Body of pancreas (tissue), 4 donors: ENCODE measurements at regions not wholly inside any gene's neighbourhood (a gene's known extent, or its start where the extent isn't known, plus 50 kb on each side); places are given as distances from the start of the nearest gene placed in this dataset.
"Not testable (repeated sequence)": the region's sequence is repeated elsewhere in the genome, so short reads cannot be mapped to it uniquely, and the experiment has no call there.

Experiments
- POLR2A ChIP-seq, 3 donors: fragments of 450-650 bp; IDR thresholded peaks; one replicate each; pipeline ENCODE4 v1.6.1; 2016; ENCODE audit warnings: antibody characterized with exemption in 3 of 3, mild to moderate bottlenecking in 2 of 3
- TF ChIP-seq, protein P1 (sequence below), 7 experiments: fragments of 450-650 bp in 4 of 7; fragments of 200-600 bp in 3 of 7; sonication (generic) in 3 of 7; IDR thresholded peaks; one replicate each; pipeline ENCODE4 v1.5.1; 2016 to 2019; ENCODE audit warnings: antibody characterized with exemption in 7 of 7

DNA sequence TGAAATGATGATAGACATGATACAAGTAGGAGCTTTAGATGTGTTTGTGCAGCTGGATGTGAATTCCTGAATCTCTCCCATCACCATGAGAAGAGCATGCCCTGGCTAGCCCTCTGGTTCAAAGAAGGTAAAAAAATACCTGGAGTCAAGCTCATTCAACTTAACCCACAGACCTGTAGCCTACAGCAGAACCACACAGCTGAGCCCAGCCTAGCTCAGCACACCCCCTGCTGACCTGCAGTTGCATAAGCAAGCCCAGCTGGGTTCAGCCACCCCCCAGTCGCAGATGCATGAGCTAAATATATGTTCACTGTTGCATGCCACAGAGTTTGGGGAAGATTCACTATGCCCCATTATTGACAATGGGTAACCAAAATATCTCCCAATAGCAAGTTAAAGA is 200.2 kb downstream of the NPIPA8 start:
- TF ChIP-seq, protein P1, sequence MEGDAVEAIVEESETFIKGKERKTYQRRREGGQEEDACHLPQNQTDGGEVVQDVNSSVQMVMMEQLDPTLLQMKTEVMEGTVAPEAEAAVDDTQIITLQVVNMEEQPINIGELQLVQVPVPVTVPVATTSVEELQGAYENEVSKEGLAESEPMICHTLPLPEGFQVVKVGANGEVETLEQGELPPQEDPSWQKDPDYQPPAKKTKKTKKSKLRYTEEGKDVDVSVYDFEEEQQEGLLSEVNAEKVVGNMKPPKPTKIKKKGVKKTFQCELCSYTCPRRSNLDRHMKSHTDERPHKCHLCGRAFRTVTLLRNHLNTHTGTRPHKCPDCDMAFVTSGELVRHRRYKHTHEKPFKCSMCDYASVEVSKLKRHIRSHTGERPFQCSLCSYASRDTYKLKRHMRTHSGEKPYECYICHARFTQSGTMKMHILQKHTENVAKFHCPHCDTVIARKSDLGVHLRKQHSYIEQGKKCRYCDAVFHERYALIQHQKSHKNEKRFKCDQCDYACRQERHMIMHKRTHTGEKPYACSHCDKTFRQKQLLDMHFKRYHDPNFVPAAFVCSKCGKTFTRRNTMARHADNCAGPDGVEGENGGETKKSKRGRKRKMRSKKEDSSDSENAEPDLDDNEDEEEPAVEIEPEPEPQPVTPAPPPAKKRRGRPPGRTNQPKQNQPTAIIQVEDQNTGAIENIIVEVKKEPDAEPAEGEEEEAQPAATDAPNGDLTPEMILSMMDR (IDR thresholded peaks at IDR 0.05): not testable (repeated sequence)
- TF ChIP-seq POLR2A (IDR thresholded peaks at IDR 0.05): not testable (repeated sequence)
